HCT116 (cell line): ENCODE measurements at regions not wholly inside any gene's neighbourhood (a gene's known extent, or its start where the extent isn't known, plus 50 kb on each side); places are given as distances from the start of the nearest gene placed in this dataset.

Experiments used
- ATAC-seq: fragments of 200-7000 bp; cut with Tn5 transposase; 2 replicates; pipeline ENCODE4 v1.9.1; 2020; ENCODE audit warnings: mild to moderate bottlenecking, moderate library complexity
- BruUV-seq: library from RNA; stranded (reverse); fragments of 400-500 nt; replicated peaks from 2 replicates; lab custom pipeline; 2021; lab: Mats Ljungman, UMichigan
- CTCF ChIA-PET: fragments of 300-600 bp; sonication (Branson Sonifier 250); formaldehyde crosslinking; loops from one replicate; lab custom pipeline; 2021; ENCODE audit warnings: antibody characterized with exemption; lab: Charles Lee
- POLR2A ChIA-PET: fragments of 300-600, 350-600 bp; sonication (Branson Sonifier 250); formaldehyde crosslinking; loops from one replicate; lab custom pipeline; 2021; ENCODE audit warnings: antibody characterized with exemption; lab: Charles Lee
- RAD21 ChIA-PET, 2 experiments: fragments of 300-600 bp; sonication (Branson Sonifier 250); formaldehyde crosslinking; loops; one replicate each; lab custom pipeline; 2023; ENCODE audit warnings: low total read pairs in 2 of 2; ENCODE audit not compliant: uncharacterized antibody in 2 of 2, unreplicated experiment in 2 of 2, low non-redundant PET in 1 of 2; lab: Charles Lee
- DNase-seq: peaks from one replicate; pipeline ENCODE4 v3.0.0-alpha.2; 2010; ENCODE audit warnings: low read depth, low spot score
- H2AFZ ChIP-seq: fragments of 200-600 bp; shearing (Covaris generic), sonication (generic); 2 replicates; pipeline ENCODE4 v1.6.1; 2017; ENCODE audit warnings: low read depth, mixed run types, mixed read lengths, antibody characterized with exemption, low read length; ENCODE audit not compliant: poor library complexity, severe bottlenecking
- H3K27ac ChIP-seq: 2 replicates; pipeline ENCODE4 v1.5.1; 2012; ENCODE audit warnings: low read depth, low read length
- H3K27me3 ChIP-seq: fragments of 200-600 bp; sonication (generic); 2 replicates; pipeline ENCODE4 v1.6.1; 2016; ENCODE audit warnings: mixed run types, low read length, mixed read lengths; ENCODE audit not compliant: insufficient read depth
- H3K36me3 ChIP-seq, 2 experiments: fragments of 200-500 bp in 1 of 2; fragments of 200-600 bp in 1 of 2; sonication (Bioruptor generic) in 1 of 2; sonication (generic) in 1 of 2; 2 replicates each; pipeline versions ENCODE4 v1.5.1 to v1.6.1; 2014 to 2016; ENCODE audit warnings: low read length in 2 of 2, inconsistent platforms in 1 of 2, mixed read lengths in 1 of 2, mixed run types in 1 of 2; ENCODE audit not compliant: insufficient read depth in 2 of 2, control insufficient read depth in 1 of 2
- H3K4me1 ChIP-seq, 2 experiments: fragments of 200-600 bp in 1 of 2; sonication (generic) in 1 of 2; 2 replicates each; pipeline versions ENCODE4 v1.5.1 to v1.6.1; 2012 to 2017; ENCODE audit warnings: low read length in 2 of 2, inconsistent platforms in 1 of 2, mild to moderate bottlenecking in 1 of 2, mixed read lengths in 1 of 2, mixed run types in 1 of 2, moderate library complexity in 1 of 2; ENCODE audit not compliant: insufficient read depth in 2 of 2, control insufficient read depth in 1 of 2
- H3K4me2 ChIP-seq: fragments of 200-600 bp; sonication (generic); 2 replicates; pipeline ENCODE4 v1.6.1; 2017; ENCODE audit warnings: mixed run types, low read length, mixed read lengths
- H3K4me3 ChIP-seq, 2 experiments: fragments of 200-600 bp in 1 of 2; sonication (generic) in 1 of 2; replicated peaks in 1 of 2; 2 replicates each; pipeline ENCODE4 v1.5.1; 2011 to 2016; ENCODE audit warnings: low read length in 2 of 2, control low read depth in 1 of 2, low read depth in 1 of 2, mild to moderate bottlenecking in 1 of 2, mixed read lengths in 1 of 2, mixed run types in 1 of 2
- H3K79me2 ChIP-seq: fragments of 200-600 bp; sonication (generic); 2 replicates; pipeline ENCODE4 v1.6.1; 2017; ENCODE audit warnings: mild to moderate bottlenecking, mixed run types, low read length, moderate library complexity, mixed read lengths; ENCODE audit not compliant: insufficient read depth
- H3K9ac ChIP-seq: fragments of 200-600 bp; sonication (generic); 2 replicates; pipeline ENCODE4 v1.6.1; 2016; ENCODE audit warnings: low read length, mixed read lengths
- H3K9me2 ChIP-seq: fragments of 200-600 bp; sonication (generic), shearing (Covaris generic); 2 replicates; pipeline ENCODE4 v1.6.1; 2017; ENCODE audit warnings: mixed run types, mild to moderate bottlenecking, moderate library complexity; ENCODE audit not compliant: insufficient read depth
- H3K9me3 ChIP-seq, 2 experiments: fragments of 200-500 bp in 1 of 2; fragments of 200-600 bp in 1 of 2; sonication (Bioruptor generic) in 1 of 2; sonication (generic) in 1 of 2; 2 replicates each; pipeline ENCODE4 v1.6.1; 2014 to 2017; ENCODE audit warnings: low read length in 2 of 2, mixed read lengths in 2 of 2, inconsistent platforms in 1 of 2, low read depth in 1 of 2, mild to moderate bottlenecking in 1 of 2, mixed run types in 1 of 2, moderate library complexity in 1 of 2; ENCODE audit not compliant: control insufficient read depth in 1 of 2, insufficient read depth in 1 of 2
- H4K20me1 ChIP-seq: fragments of 200-600 bp; sonication (generic), shearing (Covaris generic); 2 replicates; pipeline ENCODE4 v1.6.1; 2017; ENCODE audit warnings: mixed run types, mild to moderate bottlenecking, moderate library complexity; ENCODE audit not compliant: insufficient read depth
- CBX3 ChIP-seq: IDR thresholded peaks from 2 replicates; pipeline ENCODE4 v1.6.1; 2012; ENCODE audit warnings: low read depth
- CEBPB ChIP-seq: IDR thresholded peaks from 2 replicates; pipeline ENCODE4 v1.6.1; 2012; ENCODE audit warnings: low read depth
- EGR1 ChIP-seq: IDR thresholded peaks from 2 replicates; pipeline ENCODE4 v1.6.1; 2012; ENCODE audit warnings: low read depth
- FOSL1 ChIP-seq: IDR thresholded peaks from 2 replicates; pipeline ENCODE4 v1.6.1; 2012; ENCODE audit warnings: low read depth
- JUND ChIP-seq: IDR thresholded peaks from 2 replicates; pipeline ENCODE4 v1.6.1; 2012
- POLR2AphosphoS5 ChIP-seq: IDR thresholded peaks from 2 replicates; pipeline ENCODE4 v1.6.1; 2011; ENCODE audit warnings: mild to moderate bottlenecking, low read depth, low read length, moderate library complexity
- SRF ChIP-seq: IDR thresholded peaks from 2 replicates; pipeline ENCODE4 v1.6.1; 2012; ENCODE audit warnings: low read depth
- YY1 ChIP-seq: IDR thresholded peaks from 2 replicates; pipeline ENCODE4 v1.6.1; 2011; ENCODE audit warnings: low read length, low read depth, moderate library complexity, mild to moderate bottlenecking; ENCODE audit not compliant: insufficient replicate concordance; ENCODE audit errors: extremely low read depth
- ZFX ChIP-seq: fragments of 450-650 bp; IDR thresholded peaks from 2 replicates; pipeline ENCODE4 v1.6.1; 2017
- intact Hi-C: fragments of 100-400 bp; cut with micrococcal nuclease; formaldehyde crosslinking; loops from 2 replicates; pipeline ENCODE4 v1.10.0; 2022
- TF ChIP-seq, protein P1 (sequence below): IDR thresholded peaks from 2 replicates; pipeline ENCODE4 v1.6.1; 2012
- TF ChIP-seq, protein P2 (sequence below): IDR thresholded peaks from 2 replicates; pipeline ENCODE4 v1.6.1; 2012; ENCODE audit warnings: low read depth

DNA sequence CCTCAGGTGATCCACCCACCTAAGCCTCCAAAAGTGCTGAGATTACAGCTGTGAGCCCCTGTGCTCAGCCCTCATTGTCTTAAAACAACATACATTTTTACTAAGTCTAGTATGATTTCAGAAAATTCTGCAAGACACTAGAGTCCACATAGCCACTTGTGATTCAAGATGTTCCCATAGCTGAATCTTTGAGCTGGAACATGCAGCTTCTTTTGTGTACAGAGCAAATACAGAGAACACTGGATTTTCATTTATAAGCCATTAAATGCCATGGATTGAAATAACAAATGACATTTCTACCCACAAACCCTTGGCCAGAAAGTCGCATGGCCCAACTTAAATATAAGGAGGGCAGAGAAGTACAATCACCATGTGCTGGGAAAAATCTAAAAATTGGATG is 1489.2 kb upstream of the GBE1 start:
- CTCF ChIA-PET = no interaction called here
- no peak overlapping the region for H3K4me2 ChIP-seq
- H3K9me3 ChIP-seq = peaks cover 9 to 11% of the 10 kb centered on the region in 2 experiments; a peak in 2 of 4 replicates
- no TSS peak for BruUV-seq
- no peaks in the 10 kb centered on the region for H3K79me2 ChIP-seq
- POLR2A ChIA-PET = no interaction called here
- no peak overlapping the region for H2AFZ ChIP-seq
- H3K9ac ChIP-seq = no peak overlapping the region
- no peaks in the 10 kb centered on the region for H3K4me1 ChIP-seq
- no peaks in the 10 kb centered on the region for H3K27me3 ChIP-seq
- no peak overlapping the region for H3K27ac ChIP-seq
- no peak overlapping the region for H3K4me3 ChIP-seq
- TF ChIP-seq, protein P1, sequence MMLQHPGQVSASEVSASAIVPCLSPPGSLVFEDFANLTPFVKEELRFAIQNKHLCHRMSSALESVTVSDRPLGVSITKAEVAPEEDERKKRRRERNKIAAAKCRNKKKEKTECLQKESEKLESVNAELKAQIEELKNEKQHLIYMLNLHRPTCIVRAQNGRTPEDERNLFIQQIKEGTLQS = no peak
- RAD21 ChIA-PET = no interaction called here
- intact Hi-C loops = no loop called here
- H3K9me2 ChIP-seq = no peaks in the 10 kb centered on the region
- ATAC-seq (no peak), DNase-seq (no peak)
- H4K20me1 ChIP-seq = no peaks in the 10 kb centered on the region; the same call in 1 of the 2 replicates
- H3K36me3 ChIP-seq = no peaks in the 10 kb centered on the region

DNA sequence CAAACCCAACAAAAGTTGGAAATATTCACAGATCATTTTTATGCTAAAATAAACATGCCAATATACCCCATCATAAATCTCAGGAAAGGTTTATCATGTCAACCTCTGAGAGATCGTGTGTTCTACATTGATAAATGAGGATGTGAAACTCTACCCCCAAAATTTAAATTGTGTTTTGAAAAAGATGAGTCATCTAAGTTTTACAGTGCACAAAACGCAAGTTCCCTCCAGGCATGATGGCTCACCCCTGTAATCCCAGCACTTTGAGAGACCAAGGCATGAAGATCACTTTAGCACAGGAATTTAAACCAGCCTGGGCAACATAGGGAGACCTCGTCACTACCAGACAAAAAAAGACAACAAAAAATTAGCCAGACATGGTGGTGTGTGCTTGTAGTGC is 1487.0 kb upstream of the GBE1 start:
- Histone ChIP-seq H3K27ac (no peak overlapping the region), H3K27me3 (no peaks in the 10 kb centered on the region), H3K36me3 (no peaks in the 10 kb centered on the region), H3K4me3 (no peak overlapping the region), H2AFZ (no peak overlapping the region), H3K9me2 (no peaks in the 10 kb centered on the region), H3K9ac (no peak overlapping the region), H4K20me1 (no peaks in the 10 kb centered on the region; the same call in 1 of the 2 replicates), H3K4me1 (no peaks in the 10 kb centered on the region), H3K4me2 (no peak overlapping the region), H3K9me3 (peaks cover 9 to 11% of the 10 kb centered on the region in 2 experiments; a peak in 2 of 4 replicates), H3K79me2 (no peaks in the 10 kb centered on the region)
- POLR2A ChIA-PET = no interaction called here
- no TSS peak for BruUV-seq
- intact Hi-C loops = no loop called here
- CTCF ChIA-PET = no interaction called here
- TF ChIP-seq CBX3 = no peak
- TF ChIP-seq, protein P1 = no peak
- TF ChIP-seq, protein P2, sequence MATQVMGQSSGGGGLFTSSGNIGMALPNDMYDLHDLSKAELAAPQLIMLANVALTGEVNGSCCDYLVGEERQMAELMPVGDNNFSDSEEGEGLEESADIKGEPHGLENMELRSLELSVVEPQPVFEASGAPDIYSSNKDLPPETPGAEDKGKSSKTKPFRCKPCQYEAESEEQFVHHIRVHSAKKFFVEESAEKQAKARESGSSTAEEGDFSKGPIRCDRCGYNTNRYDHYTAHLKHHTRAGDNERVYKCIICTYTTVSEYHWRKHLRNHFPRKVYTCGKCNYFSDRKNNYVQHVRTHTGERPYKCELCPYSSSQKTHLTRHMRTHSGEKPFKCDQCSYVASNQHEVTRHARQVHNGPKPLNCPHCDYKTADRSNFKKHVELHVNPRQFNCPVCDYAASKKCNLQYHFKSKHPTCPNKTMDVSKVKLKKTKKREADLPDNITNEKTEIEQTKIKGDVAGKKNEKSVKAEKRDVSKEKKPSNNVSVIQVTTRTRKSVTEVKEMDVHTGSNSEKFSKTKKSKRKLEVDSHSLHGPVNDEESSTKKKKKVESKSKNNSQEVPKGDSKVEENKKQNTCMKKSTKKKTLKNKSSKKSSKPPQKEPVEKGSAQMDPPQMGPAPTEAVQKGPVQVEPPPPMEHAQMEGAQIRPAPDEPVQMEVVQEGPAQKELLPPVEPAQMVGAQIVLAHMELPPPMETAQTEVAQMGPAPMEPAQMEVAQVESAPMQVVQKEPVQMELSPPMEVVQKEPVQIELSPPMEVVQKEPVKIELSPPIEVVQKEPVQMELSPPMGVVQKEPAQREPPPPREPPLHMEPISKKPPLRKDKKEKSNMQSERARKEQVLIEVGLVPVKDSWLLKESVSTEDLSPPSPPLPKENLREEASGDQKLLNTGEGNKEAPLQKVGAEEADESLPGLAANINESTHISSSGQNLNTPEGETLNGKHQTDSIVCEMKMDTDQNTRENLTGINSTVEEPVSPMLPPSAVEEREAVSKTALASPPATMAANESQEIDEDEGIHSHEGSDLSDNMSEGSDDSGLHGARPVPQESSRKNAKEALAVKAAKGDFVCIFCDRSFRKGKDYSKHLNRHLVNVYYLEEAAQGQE = no peak
- TF ChIP-seq FOSL1 = no peak
- TF ChIP-seq YY1 = no peak
- TF ChIP-seq ZFX = no peak
- TF ChIP-seq SRF = no peak
- TF ChIP-seq EGR1 = no peak
- TF ChIP-seq JUND = no peak
- TF ChIP-seq POLR2AphosphoS5 = no peak
- TF ChIP-seq CEBPB = no peak
- DNase-seq (no peak), ATAC-seq (no peak)
- RAD21 ChIA-PET = no interaction called here
